Astrocyte (in vitro differentiated cells and primary cell): ENCODE measurements at regions not wholly inside any gene's neighbourhood (a gene's known extent, or its start where the extent isn't known, plus 50 kb on each side); places are given as distances from the start of the nearest gene placed in this dataset.
A peak's percentile ranks its signal among the peaks of the same experiment; 100 is the strongest.

Experiments
- DNase-seq: peaks from one replicate; pipeline ENCODE4 v3.0.0-alpha.2; 2010; ENCODE audit warnings: low read depth
- FAIRE-seq: peaks from 2 replicates; lab custom pipeline; 2011; peaks lifted over from hg19 to GRCh38; lab: Jason Lieb, UNC
- H2AFZ ChIP-seq: 2 replicates; pipeline ENCODE4 v1.6.0; 2012; ENCODE audit warnings: low read depth, low read length, inconsistent platforms
- H3K27ac ChIP-seq: 2 replicates; pipeline ENCODE4 v1.5.1; 2011; ENCODE audit warnings: low read depth, low read length, inconsistent platforms
- H3K27me3 ChIP-seq: 2 replicates; pipeline ENCODE4 v1.6.0; 2011; ENCODE audit warnings: low read length, inconsistent platforms; ENCODE audit not compliant: insufficient read depth
- H3K36me3 ChIP-seq: 2 replicates; pipeline ENCODE4 v1.5.1; 2011; ENCODE audit warnings: low read length, inconsistent platforms; ENCODE audit not compliant: insufficient read depth
- H3K4me1 ChIP-seq: 2 replicates; pipeline ENCODE4 v1.5.1; 2011; ENCODE audit warnings: low read length, inconsistent platforms; ENCODE audit not compliant: insufficient read depth
- H3K4me2 ChIP-seq: 2 replicates; pipeline ENCODE4 v1.6.0; 2012; ENCODE audit warnings: low read length, inconsistent platforms
- H3K4me3 ChIP-seq: 2 replicates; pipeline ENCODE4 v1.5.1; 2011; ENCODE audit warnings: low read depth, mild to moderate bottlenecking, low read length, inconsistent platforms; ENCODE audit not compliant: insufficient read depth
- H3K79me2 ChIP-seq: 2 replicates; pipeline ENCODE4 v1.6.0; 2012; ENCODE audit warnings: mild to moderate bottlenecking, low read length, inconsistent platforms; ENCODE audit not compliant: insufficient read depth
- H3K9ac ChIP-seq: 2 replicates; pipeline ENCODE4 v1.6.0; 2012; ENCODE audit warnings: mild to moderate bottlenecking, low read length, inconsistent platforms
- H3K9me3 ChIP-seq: 2 replicates; pipeline ENCODE4 v1.5.1; 2012; ENCODE audit warnings: low read depth, mild to moderate bottlenecking, low read length, inconsistent platforms; ENCODE audit not compliant: insufficient read depth
- H4K20me1 ChIP-seq: 2 replicates; pipeline ENCODE4 v1.6.0; 2012; ENCODE audit warnings: low read length, inconsistent platforms; ENCODE audit not compliant: insufficient read depth
- H3K27ac Mint-ChIP-seq: one replicate; pipeline ENCODE4 v1.8.0; 2021; ENCODE audit warnings: mild to moderate bottlenecking, mixed read lengths; ENCODE audit not compliant: unreplicated experiment
- H3K27me3 Mint-ChIP-seq: one replicate; pipeline ENCODE4 v1.8.0; 2021; ENCODE audit warnings: low read depth, mixed read lengths; ENCODE audit not compliant: unreplicated experiment
- H3K36me3 Mint-ChIP-seq: one replicate; pipeline ENCODE4 v1.8.0; 2021; ENCODE audit warnings: low read depth, mixed read lengths; ENCODE audit not compliant: unreplicated experiment
- H3K4me1 Mint-ChIP-seq: one replicate; pipeline ENCODE4 v1.8.0; 2021; ENCODE audit warnings: low read depth, mixed read lengths; ENCODE audit not compliant: unreplicated experiment
- H3K4me3 Mint-ChIP-seq: one replicate; pipeline ENCODE4 v1.8.0; 2021; ENCODE audit warnings: mild to moderate bottlenecking, moderate library complexity, mixed read lengths; ENCODE audit not compliant: unreplicated experiment
- H3K9me3 Mint-ChIP-seq: one replicate; pipeline ENCODE4 v1.8.0; 2021; ENCODE audit warnings: mild to moderate bottlenecking, mixed read lengths; ENCODE audit not compliant: unreplicated experiment
- EZH2 ChIP-seq: IDR thresholded peaks from 2 replicates; pipeline ENCODE4 v1.6.1; 2012; ENCODE audit warnings: mild to moderate bottlenecking, low read length, inconsistent platforms; ENCODE audit not compliant: insufficient read depth
- TF ChIP-seq, protein P1 (sequence below): IDR thresholded peaks from 2 replicates; pipeline ENCODE4 v1.5.1; 2011; ENCODE audit warnings: low read depth, mild to moderate bottlenecking, inconsistent platforms, low read length, moderate library complexity; ENCODE audit not compliant: insufficient read depth

- no peaks in the 10 kb centered on the region for H4K20me1 ChIP-seq
- peak overlapping the region; percentile 35 for H3K27ac ChIP-seq
- Mint-ChIP-seq H3K4me1 (no peaks in the 10 kb centered on the region), H3K4me3 (no peak overlapping the region), H3K9me3 (no peaks in the 10 kb centered on the region), H3K27ac (no peak overlapping the region), H3K27me3 (no peaks in the 10 kb centered on the region), H3K36me3 (peaks cover 2% of the 10 kb centered on the region)
- H3K4me1 ChIP-seq, result peaks cover 3% of the 10 kb centered on the region
- DNase-seq (peak; percentile 53), FAIRE-seq (no peak)
- no peak overlapping the region for H2AFZ ChIP-seq
- H3K27me3 ChIP-seq, result no peaks in the 10 kb centered on the region
- H3K36me3 ChIP-seq, result no peaks in the 10 kb centered on the region
- H3K4me2 ChIP-seq, result peak overlapping the region; percentile 2
- no peak for TF ChIP-seq EZH2
- TF ChIP-seq, protein P1, sequence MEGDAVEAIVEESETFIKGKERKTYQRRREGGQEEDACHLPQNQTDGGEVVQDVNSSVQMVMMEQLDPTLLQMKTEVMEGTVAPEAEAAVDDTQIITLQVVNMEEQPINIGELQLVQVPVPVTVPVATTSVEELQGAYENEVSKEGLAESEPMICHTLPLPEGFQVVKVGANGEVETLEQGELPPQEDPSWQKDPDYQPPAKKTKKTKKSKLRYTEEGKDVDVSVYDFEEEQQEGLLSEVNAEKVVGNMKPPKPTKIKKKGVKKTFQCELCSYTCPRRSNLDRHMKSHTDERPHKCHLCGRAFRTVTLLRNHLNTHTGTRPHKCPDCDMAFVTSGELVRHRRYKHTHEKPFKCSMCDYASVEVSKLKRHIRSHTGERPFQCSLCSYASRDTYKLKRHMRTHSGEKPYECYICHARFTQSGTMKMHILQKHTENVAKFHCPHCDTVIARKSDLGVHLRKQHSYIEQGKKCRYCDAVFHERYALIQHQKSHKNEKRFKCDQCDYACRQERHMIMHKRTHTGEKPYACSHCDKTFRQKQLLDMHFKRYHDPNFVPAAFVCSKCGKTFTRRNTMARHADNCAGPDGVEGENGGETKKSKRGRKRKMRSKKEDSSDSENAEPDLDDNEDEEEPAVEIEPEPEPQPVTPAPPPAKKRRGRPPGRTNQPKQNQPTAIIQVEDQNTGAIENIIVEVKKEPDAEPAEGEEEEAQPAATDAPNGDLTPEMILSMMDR, result no peak
- H3K9me3 ChIP-seq, result no peaks in the 10 kb centered on the region
- H3K4me3 ChIP-seq, result no peak overlapping the region
- no peak overlapping the region for H3K9ac ChIP-seq
- H3K79me2 ChIP-seq, result no peaks in the 10 kb centered on the region
These were observed 234.3 kb upstream of the ZPLD1 start for GRCh38 chr3:102200560-102200959.

- Histone ChIP-seq H3K9ac (no peak overlapping the region), H3K4me3 (no peak overlapping the region), H3K36me3 (no peaks in the 10 kb centered on the region), H3K27ac (no peak overlapping the region), H3K4me2 (no peak overlapping the region), H2AFZ (no peak overlapping the region), H4K20me1 (no peaks in the 10 kb centered on the region), H3K27me3 (no peaks in the 10 kb centered on the region), H3K4me1 (peaks cover 9% of the 10 kb centered on the region), H3K79me2 (no peaks in the 10 kb centered on the region), H3K9me3 (no peaks in the 10 kb centered on the region)
- Mint-ChIP-seq H3K9me3 (peaks cover 5% of the 10 kb centered on the region), H3K36me3 (peaks cover 2% of the 10 kb centered on the region), H3K4me1 (peaks cover 8% of the 10 kb centered on the region), H3K4me3 (no peak overlapping the region), H3K27ac (no peak overlapping the region), H3K27me3 (no peaks in the 10 kb centered on the region)
- no peak for TF ChIP-seq EZH2
- TF ChIP-seq, protein P1, result no peak
- DNase-seq (no peak), FAIRE-seq (no peak)
These were observed 229.2 kb upstream of the ZPLD1 start for GRCh38 chr3:102205647-102206046.

GRCh38 chr3:102206511-102207031 lies 228.2 kb upstream of the ZPLD1 start:
- H3K4me1 ChIP-seq, result peaks cover 6% of the 10 kb centered on the region
- Mint-ChIP-seq H3K36me3 (peaks cover 2% of the 10 kb centered on the region), H3K27me3 (no peaks in the 10 kb centered on the region), H3K9me3 (peaks cover 5% of the 10 kb centered on the region), H3K27ac (no peak overlapping the region), H3K4me3 (no peak overlapping the region), H3K4me1 (peaks cover 8% of the 10 kb centered on the region)
- TF ChIP-seq, protein P1, result no peak
- no peak for TF ChIP-seq EZH2
- no peak overlapping the region for H3K4me3 ChIP-seq
- H3K27me3 ChIP-seq, result no peaks in the 10 kb centered on the region
- peak; percentile 45 for FAIRE-seq
- no peak overlapping the region for H3K27ac ChIP-seq
- no peak overlapping the region for H3K9ac ChIP-seq
- no peak overlapping the region for H3K4me2 ChIP-seq
- no peaks in the 10 kb centered on the region for H3K79me2 ChIP-seq
- H3K9me3 ChIP-seq, result no peaks in the 10 kb centered on the region
- peak; percentile 66 for DNase-seq
- no peak overlapping the region for H2AFZ ChIP-seq
- H4K20me1 ChIP-seq, result no peaks in the 10 kb centered on the region
- no peaks in the 10 kb centered on the region for H3K36me3 ChIP-seq
